ENCODE measurements at regions not wholly inside any gene's neighbourhood (a gene's known extent, or its start where the extent isn't known, plus 50 kb on each side); places are given as distances from the start of the nearest gene placed in this dataset.

DNA sequence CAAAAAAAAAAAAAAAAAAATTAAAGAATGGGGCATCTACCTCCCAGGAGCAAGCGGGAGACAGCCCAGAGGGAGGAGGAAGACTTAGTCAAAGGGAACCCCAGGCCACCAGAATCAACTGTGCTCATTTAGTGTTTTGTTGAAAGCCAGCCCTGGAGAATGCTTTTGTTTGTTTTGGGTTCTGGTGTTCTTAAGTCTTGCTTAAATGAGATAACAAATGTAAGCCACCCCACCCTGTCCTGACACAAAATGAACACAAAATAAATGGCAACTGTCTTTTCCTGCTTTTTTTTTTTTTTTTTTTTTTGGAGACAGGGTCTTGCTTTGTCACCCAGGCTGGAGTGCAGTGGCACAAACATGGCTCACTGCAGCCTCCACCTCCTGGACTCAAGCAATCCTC, 165.0 kb upstream of the JARID2 start:
- ATAC-seq (ENCODE audit: low read depth), result no peak
- ChIA-PET CTCF (no interaction called here), POLR2A (interaction anchor here (0.6 kb wide), 1 partner anchor 21 kb away, joined by 7 read pairs; no protein-coding TSS in a partner anchor)

DNA sequence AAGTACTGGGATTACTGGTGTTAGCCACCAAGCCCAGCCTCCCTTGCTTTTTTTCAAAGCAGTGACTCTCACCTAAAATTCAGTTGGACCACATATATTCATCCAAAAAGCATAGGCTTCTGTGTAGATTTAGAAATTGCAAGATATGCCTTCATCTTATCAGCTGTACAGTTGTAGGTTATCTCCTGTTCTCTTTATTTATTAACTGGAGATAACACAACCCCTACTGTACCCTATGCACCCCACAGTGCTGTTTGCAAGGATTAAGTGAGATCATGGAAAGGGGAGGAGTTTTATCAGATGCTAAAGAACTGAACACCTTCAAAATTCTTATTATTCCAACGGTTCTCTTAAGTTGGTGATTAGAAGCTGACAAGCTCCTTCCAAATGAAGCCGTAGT, 164.4 kb upstream of the JARID2 start:
- peaks cover 4% of the 10 kb centered on the region for H3K4me1 Mint-ChIP-seq
- intact Hi-C loops (cut with micrococcal nuclease), result no loop called here
- CTCF ChIA-PET, result no interaction called here
- H3K9me3 Mint-ChIP-seq, result no peaks in the 10 kb centered on the region
- POLR2A ChIA-PET, result no interaction called here
- ATAC-seq (ENCODE audit: low read depth), result no peak
- DNase-seq, result no peak
- H3K27ac Mint-ChIP-seq, result no peak overlapping the region
- H3K36me3 Mint-ChIP-seq (ENCODE audit: low read depth), result no peaks in the 10 kb centered on the region
- H3K27me3 Mint-ChIP-seq, result peaks cover 2% of the 10 kb centered on the region
- TF ChIP-seq, protein P1, sequence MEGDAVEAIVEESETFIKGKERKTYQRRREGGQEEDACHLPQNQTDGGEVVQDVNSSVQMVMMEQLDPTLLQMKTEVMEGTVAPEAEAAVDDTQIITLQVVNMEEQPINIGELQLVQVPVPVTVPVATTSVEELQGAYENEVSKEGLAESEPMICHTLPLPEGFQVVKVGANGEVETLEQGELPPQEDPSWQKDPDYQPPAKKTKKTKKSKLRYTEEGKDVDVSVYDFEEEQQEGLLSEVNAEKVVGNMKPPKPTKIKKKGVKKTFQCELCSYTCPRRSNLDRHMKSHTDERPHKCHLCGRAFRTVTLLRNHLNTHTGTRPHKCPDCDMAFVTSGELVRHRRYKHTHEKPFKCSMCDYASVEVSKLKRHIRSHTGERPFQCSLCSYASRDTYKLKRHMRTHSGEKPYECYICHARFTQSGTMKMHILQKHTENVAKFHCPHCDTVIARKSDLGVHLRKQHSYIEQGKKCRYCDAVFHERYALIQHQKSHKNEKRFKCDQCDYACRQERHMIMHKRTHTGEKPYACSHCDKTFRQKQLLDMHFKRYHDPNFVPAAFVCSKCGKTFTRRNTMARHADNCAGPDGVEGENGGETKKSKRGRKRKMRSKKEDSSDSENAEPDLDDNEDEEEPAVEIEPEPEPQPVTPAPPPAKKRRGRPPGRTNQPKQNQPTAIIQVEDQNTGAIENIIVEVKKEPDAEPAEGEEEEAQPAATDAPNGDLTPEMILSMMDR (IDR thresholded peaks at IDR 0.05), result no peak
- H3K4me3 Mint-ChIP-seq, result no peak overlapping the region

More for the DNA sequence above, 165.0 kb upstream of the JARID2 start:
- TF ChIP-seq, protein P1 (IDR thresholded peaks at IDR 0.05), result no peak
- Mint-ChIP-seq H3K9me3 (no peaks in the 10 kb centered on the region), H3K4me1 (no peaks in the 10 kb centered on the region), H3K27me3 (peaks cover 4% of the 10 kb centered on the region), H3K27ac (no peak overlapping the region), H3K4me3 (no peak overlapping the region), H3K36me3 (ENCODE audit: low read depth) (no peaks in the 10 kb centered on the region)
- intact Hi-C loops (cut with micrococcal nuclease), result no loop called here
- DNase-seq, result no peak

DNA sequence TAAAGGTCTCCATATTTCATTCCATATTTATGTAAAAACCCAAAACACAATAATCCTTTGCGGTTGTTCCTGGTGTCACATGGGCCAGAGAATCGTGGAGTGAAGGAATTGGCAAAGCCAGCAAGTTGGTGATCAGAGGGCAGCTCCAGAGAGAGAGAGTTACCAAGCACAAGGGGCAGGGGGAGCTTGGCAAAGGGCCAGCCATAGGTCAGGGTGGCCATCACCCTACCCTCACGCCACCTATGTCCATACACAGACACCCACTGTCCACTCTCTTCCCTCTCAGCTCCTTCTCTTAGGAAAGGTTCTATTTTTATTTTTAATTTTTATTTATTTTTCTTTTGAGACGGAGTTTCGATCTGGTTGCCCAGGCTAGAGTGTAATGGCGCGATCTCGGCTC, 163.2 kb upstream of the JARID2 start:
- CTCF ChIA-PET, result no interaction called here
- ATAC-seq (ENCODE audit: low read depth), result no peak
- Mint-ChIP-seq H3K4me1 (peaks cover 14% of the 10 kb centered on the region), H3K36me3 (ENCODE audit: low read depth) (no peaks in the 10 kb centered on the region), H3K9me3 (no peaks in the 10 kb centered on the region), H3K27ac (no peak overlapping the region), H3K27me3 (no peaks in the 10 kb centered on the region), H3K4me3 (no peak overlapping the region)
- DNase-seq, result no peak
- POLR2A ChIA-PET, result interaction anchor here (0.7 kb wide), 1 partner anchor 500 kb away, joined by 3 read pairs; no protein-coding TSS in a partner anchor
- intact Hi-C loops (cut with micrococcal nuclease), result no loop called here
- TF ChIP-seq, protein P1 (IDR thresholded peaks at IDR 0.05), result no peak

DNA sequence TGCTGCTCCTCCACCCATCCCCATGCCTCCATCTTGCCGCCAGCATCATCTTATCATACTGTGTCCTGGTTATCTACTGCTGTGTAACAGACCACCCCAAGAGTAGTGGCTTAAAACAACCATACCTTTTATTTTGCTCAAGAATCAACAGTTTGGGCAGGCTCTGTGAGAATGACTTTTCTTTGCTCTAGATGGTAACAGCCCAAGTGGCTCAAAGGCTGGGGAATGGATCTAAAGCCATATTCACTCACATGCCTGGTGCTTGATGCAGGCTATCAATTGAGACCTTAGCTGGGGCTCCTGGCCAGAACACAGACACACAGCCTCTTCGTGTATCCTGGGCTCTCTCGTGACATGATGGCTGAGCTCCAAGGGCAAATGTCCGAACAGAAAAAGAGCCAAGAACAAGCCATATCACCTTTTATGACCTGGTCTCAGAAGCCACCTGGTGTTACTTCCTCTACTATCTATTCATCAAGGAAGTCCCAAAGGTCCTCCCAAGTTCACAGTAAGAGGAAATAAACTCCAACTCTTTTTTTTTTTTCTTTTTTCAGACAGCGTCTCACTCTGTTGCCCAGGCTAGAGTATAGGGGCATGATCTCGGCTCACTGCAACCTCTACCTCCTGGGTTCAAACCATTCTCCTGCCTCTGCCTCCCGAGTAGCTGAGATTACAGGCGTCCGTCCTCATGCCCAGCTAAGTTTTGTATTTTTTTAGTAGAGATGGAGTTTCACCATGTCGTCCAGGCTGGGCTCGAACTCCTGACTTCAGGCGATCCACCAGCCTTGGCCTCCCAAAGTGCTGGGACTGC, 159.3 kb upstream of the JARID2 start:
- DNase-seq (no peak), ATAC-seq (ENCODE audit: low read depth) (no peak)
- H3K27ac Mint-ChIP-seq, result peak overlapping the region; percentile 64

DNA sequence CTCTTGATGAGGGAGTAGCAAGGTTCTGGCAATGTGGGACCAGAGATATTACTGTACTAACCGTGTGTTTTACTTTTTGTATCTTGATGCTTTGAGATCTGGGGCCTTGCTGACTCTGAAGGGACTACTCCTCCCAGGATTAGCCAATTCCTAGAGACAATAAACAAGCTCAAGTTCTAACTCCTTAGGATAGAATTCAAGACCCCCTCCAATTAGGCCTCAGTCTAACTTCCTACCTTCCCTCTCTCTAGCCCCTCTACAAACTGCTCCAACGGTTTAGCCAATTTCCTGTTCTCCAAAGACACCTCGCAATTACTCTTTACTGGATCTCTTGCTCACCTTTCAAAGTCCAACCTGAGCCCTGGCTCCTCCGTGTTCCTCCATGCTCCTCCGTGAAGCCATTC, 158.7 kb upstream of the JARID2 start:
- POLR2A ChIA-PET, result no interaction called here
- intact Hi-C loops (cut with micrococcal nuclease), result no loop called here

More for the DNA sequence above, 159.3 kb upstream of the JARID2 start:
- H3K36me3 Mint-ChIP-seq (ENCODE audit: low read depth), result no peaks in the 10 kb centered on the region
- H3K4me1 Mint-ChIP-seq, result peaks cover 14% of the 10 kb centered on the region
- intact Hi-C loops (cut with micrococcal nuclease), result no loop called here
- no peaks in the 10 kb centered on the region for H3K27me3 Mint-ChIP-seq
- no peaks in the 10 kb centered on the region for H3K9me3 Mint-ChIP-seq
- TF ChIP-seq, protein P1 (IDR thresholded peaks at IDR 0.05), result no peak
- ChIA-PET CTCF (no interaction called here), POLR2A (no interaction called here)
- H3K4me3 Mint-ChIP-seq, result no peak overlapping the region

More for the DNA sequence above, 158.7 kb upstream of the JARID2 start:
- no peaks in the 10 kb centered on the region for H3K36me3 Mint-ChIP-seq (ENCODE audit: low read depth)
- H3K9me3 Mint-ChIP-seq, result no peaks in the 10 kb centered on the region
- peak overlapping the region; percentile 64 for H3K27ac Mint-ChIP-seq
- peaks cover 14% of the 10 kb centered on the region for H3K4me1 Mint-ChIP-seq
- peaks cover 1% of the 10 kb centered on the region for H3K27me3 Mint-ChIP-seq
- TF ChIP-seq, protein P1 (IDR thresholded peaks at IDR 0.05), result no peak
- H3K4me3 Mint-ChIP-seq, result no peak overlapping the region
- CTCF ChIA-PET, result no interaction called here
- DNase-seq, result no peak
- ATAC-seq (ENCODE audit: low read depth), result no peak

Data from activated B cell treated with CpG ODN at 0.5 μM for 24 hours (primary cell).